Endothelial cell of umbilical vein (primary cell): ENCODE measurements at regions not wholly inside any gene's neighbourhood (a gene's known extent, or its start where the extent isn't known, plus 50 kb on each side); places are given as distances from the start of the nearest gene placed in this dataset.
"Not testable (repeated sequence)": the region's sequence is repeated elsewhere in the genome, so short reads cannot be mapped to it uniquely, and the experiment has no call there.

Source experiments
- BruUV-seq: library from RNA; stranded (reverse); fragments of 400-500 nt; replicated peaks from 2 replicates; lab custom pipeline; 2021; lab: Mats Ljungman, UMichigan
- CTCF ChIA-PET: fragments of 300-600, 350-600 bp; sonication (Branson Sonifier 250); formaldehyde crosslinking; loops from one replicate; lab custom pipeline; 2021; ENCODE audit warnings: antibody characterized with exemption, inconsistent platforms; lab: Charles Lee
- POLR2A ChIA-PET: fragments of 300-600, 350-600 bp; sonication (Branson Sonifier 250); formaldehyde crosslinking; loops from one replicate; lab custom pipeline; 2021; ENCODE audit warnings: antibody characterized with exemption, inconsistent platforms; lab: Charles Lee
- DNase-seq: peaks from one replicate; pipeline ENCODE4 v3.0.0-alpha.2; 2011; ENCODE audit warnings: low read depth, low spot score
- FAIRE-seq: peaks from 2 replicates; lab custom pipeline; 2011; peaks lifted over from hg19 to GRCh38; lab: Jason Lieb, UNC
- H2AFZ ChIP-seq: 2 replicates; pipeline ENCODE4 v1.6.0; 2012; ENCODE audit warnings: low read depth, low read length, control low read depth, inconsistent platforms
- H3K27ac ChIP-seq: 2 replicates; pipeline ENCODE4 v1.5.1; 2011; ENCODE audit warnings: low read depth, mild to moderate bottlenecking, control low read depth, low read length, moderate library complexity; ENCODE audit not compliant: insufficient read depth
- H3K27me3 ChIP-seq, 2 experiments: 2 replicates each; pipeline versions ENCODE4 v1.6.0 to v1.6.1; 2011; ENCODE audit warnings: low read length in 2 of 2, mixed read lengths in 1 of 2; ENCODE audit not compliant: control insufficient read depth in 2 of 2, insufficient read depth in 2 of 2
- H3K36me3 ChIP-seq, 2 experiments: 2 replicates in 1 of 2; 3 replicates in 1 of 2; pipeline ENCODE4 v1.5.1; 2011; ENCODE audit warnings: low read length in 2 of 2, mild to moderate bottlenecking in 1 of 2, moderate library complexity in 1 of 2; ENCODE audit not compliant: control insufficient read depth in 2 of 2, insufficient read depth in 2 of 2; ENCODE audit errors: extremely low read depth in 1 of 2
- H3K4me1 ChIP-seq: 3 replicates; pipeline ENCODE4 v1.5.1; 2011; ENCODE audit warnings: mild to moderate bottlenecking, low read length; ENCODE audit not compliant: control insufficient read depth, insufficient read depth; ENCODE audit errors: extremely low read depth
- H3K4me2 ChIP-seq: 2 replicates; pipeline ENCODE4 v1.6.1; 2011; ENCODE audit warnings: low read length, control low read depth, mixed read lengths; ENCODE audit not compliant: insufficient read depth
- H3K4me3 ChIP-seq, 3 experiments: fragments of 200-600 bp in 1 of 3; sonication (generic), shearing (Covaris generic) in 1 of 3; replicated peaks in 1 of 3; 2 replicates each; pipeline ENCODE4 v1.5.1; 2011 to 2016; ENCODE audit warnings: control low read depth in 3 of 3, low read length in 3 of 3, mild to moderate bottlenecking in 2 of 3, inconsistent platforms in 1 of 3, low read depth in 1 of 3, moderate library complexity in 1 of 3; ENCODE audit not compliant: insufficient read depth in 1 of 3
- H3K79me2 ChIP-seq: 2 replicates; pipeline ENCODE4 v1.6.0; 2012; ENCODE audit warnings: low read length, inconsistent platforms; ENCODE audit not compliant: control insufficient read depth, insufficient read depth
- H3K9ac ChIP-seq: replicated peaks from 2 replicates; pipeline ENCODE3; 2011; ENCODE audit warnings: low read length, control low read depth; ENCODE audit not compliant: insufficient read depth; ENCODE audit errors: extremely low read depth
- H3K9me1 ChIP-seq: replicated peaks from 3 replicates; pipeline ENCODE4 v1.6.0; 2011; ENCODE audit warnings: mild to moderate bottlenecking, low read length; ENCODE audit not compliant: control insufficient read depth, insufficient read depth; ENCODE audit errors: extremely low read depth
- H3K9me3 ChIP-seq: replicated peaks from 2 replicates; pipeline ENCODE4 v1.5.1; 2012; ENCODE audit warnings: low read length, inconsistent platforms; ENCODE audit not compliant: control insufficient read depth, insufficient read depth
- H4K20me1 ChIP-seq: replicated peaks from 2 replicates; pipeline ENCODE3; 2011; ENCODE audit warnings: mild to moderate bottlenecking, low read length; ENCODE audit not compliant: control insufficient read depth, insufficient read depth; ENCODE audit errors: extremely low read depth
- MAX ChIP-seq: IDR thresholded peaks from 2 replicates; pipeline ENCODE4 v1.6.1; 2011; ENCODE audit not compliant: insufficient read depth, insufficient read length
- MYC ChIP-seq: IDR thresholded peaks from one replicate; pipeline ENCODE4 v1.6.1; 2011; ENCODE audit warnings: mild to moderate bottlenecking, low read depth, low read length
- dilution Hi-C: fragments of 300-500 bp; cut with MboI; formaldehyde crosslinking; loops from one replicate; pipeline ENCODE4 v1.15.0; 2019; ENCODE audit warnings: low sequenced_read_pairs; ENCODE audit not compliant: extremely low pct_ligation_motif_present
- intact Hi-C: fragments of 100-400 bp; cut with micrococcal nuclease; formaldehyde crosslinking; loops from one replicate; pipeline ENCODE4 v1.10.0; 2022

- Histone ChIP-seq H3K4me2 (no peak overlapping the region), H3K36me3 (no peaks in the 10 kb centered on the region), H3K9me1 (no peaks in the 10 kb centered on the region), H4K20me1 (no peaks in the 10 kb centered on the region), H3K4me3 (no peak overlapping the region), H3K79me2 (no peaks in the 10 kb centered on the region), H3K9me3 (no peaks in the 10 kb centered on the region), H3K9ac (no peak overlapping the region), H2AFZ (no peak overlapping the region), H3K27ac (no peak overlapping the region), H3K27me3 (no peaks in the 10 kb centered on the region), H3K4me1 (no peaks in the 10 kb centered on the region)
- no TSS peak for BruUV-seq
- POLR2A ChIA-PET: no interaction called here
- TF ChIP-seq MYC: no peak
- no peak for TF ChIP-seq MAX
- CTCF ChIA-PET: no interaction called here
- intact Hi-C loops (no loop called here), dilution Hi-C loops (no loop called here)
- FAIRE-seq (no peak), DNase-seq (no peak)
Observed at GRCh38 chr4:122996350-122996749, 74.0 kb upstream of the NUDT6 start.

- intact Hi-C loops: no loop called here
Observed at GRCh38 chr4:122997463-122998101, 75.2 kb upstream of the NUDT6 start.

DNA sequence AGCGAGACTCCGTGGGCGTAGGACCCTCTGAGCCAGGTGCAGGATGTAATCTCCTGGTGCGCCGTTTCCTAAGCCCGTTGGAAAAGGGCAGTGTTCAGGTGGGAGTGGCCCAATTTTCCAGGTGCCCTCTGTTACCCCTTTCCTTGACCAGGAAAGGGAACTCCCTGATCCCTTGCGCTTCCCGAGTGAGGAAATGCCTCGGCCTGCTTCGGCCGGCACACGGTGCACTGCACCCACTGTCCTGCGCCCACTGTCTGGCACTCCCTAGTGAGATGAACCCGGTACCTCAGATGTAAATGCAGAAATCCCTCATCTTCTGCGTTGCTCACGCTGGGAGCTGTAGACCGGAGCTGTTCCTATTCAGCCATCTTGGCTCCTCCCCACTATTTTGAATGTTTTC is 81.7 kb upstream of the NUDT6 start:
- POLR2A ChIA-PET, H3K4me3 ChIP-seq, BruUV-seq, H3K27me3 ChIP-seq, H3K36me3 ChIP-seq, H3K27ac ChIP-seq, H3K9me3 ChIP-seq, intact Hi-C loops, H3K9me1 ChIP-seq, H3K79me2 ChIP-seq, H3K9ac ChIP-seq, dilution Hi-C loops, FAIRE-seq, H4K20me1 ChIP-seq, H3K4me1 ChIP-seq, CTCF ChIA-PET, H2AFZ ChIP-seq, H3K4me2 ChIP-seq, DNase-seq: not testable (repeated sequence)

More at GRCh38 chr4:122997463-122998101, 75.2 kb upstream of the NUDT6 start:
- no peaks in the 10 kb centered on the region for H3K79me2 ChIP-seq
- POLR2A ChIA-PET: no interaction called here
- no peaks in the 10 kb centered on the region for H3K9me1 ChIP-seq
- no peak overlapping the region for H3K4me3 ChIP-seq
- TF ChIP-seq MAX: no peak
- no peaks in the 10 kb centered on the region for H3K36me3 ChIP-seq
- dilution Hi-C loops: no loop called here
- H2AFZ ChIP-seq: no peak overlapping the region
- DNase-seq (no peak), FAIRE-seq (no peak)
- H3K4me1 ChIP-seq: no peaks in the 10 kb centered on the region
- CTCF ChIA-PET: no interaction called here
- BruUV-seq: no TSS peak
- no peak overlapping the region for H3K4me2 ChIP-seq
- H4K20me1 ChIP-seq: no peaks in the 10 kb centered on the region
- no peak overlapping the region for H3K9ac ChIP-seq
- no peak overlapping the region for H3K27ac ChIP-seq
- H3K9me3 ChIP-seq: no peaks in the 10 kb centered on the region
- H3K27me3 ChIP-seq: no peaks in the 10 kb centered on the region

- H3K9ac ChIP-seq, H3K4me2 ChIP-seq, BruUV-seq, intact Hi-C loops, H3K4me3 ChIP-seq, H4K20me1 ChIP-seq, H3K4me1 ChIP-seq, H3K9me1 ChIP-seq, FAIRE-seq, H3K36me3 ChIP-seq, H3K27ac ChIP-seq, POLR2A ChIA-PET, H3K9me3 ChIP-seq, dilution Hi-C loops, H3K27me3 ChIP-seq, H2AFZ ChIP-seq, CTCF ChIA-PET, H3K79me2 ChIP-seq, DNase-seq: not testable (repeated sequence)
Observed at GRCh38 chr4:123005126-123005525, 82.7 kb upstream of the NUDT6 start.
